Stimulated activated CD4-positive, alpha-beta T cell treated with anti-CD3 and anti-CD28 coated beads, Interleukin-12 subunit alpha, Interleukin-12 subunit beta, amount 100 ng/mL, for 48 hours (primary cell): ENCODE measurements at regions not wholly inside any gene's neighbourhood (a gene's known extent, or its start where the extent isn't known, plus 50 kb on each side); places are given as distances from the start of the nearest gene placed in this dataset.
"Not testable (repeated sequence)": the region's sequence is repeated elsewhere in the genome, so short reads cannot be mapped to it uniquely, and the experiment has no call there.

ENCODE experiments used
- DNase-seq, 3 donors: peaks; one replicate each; pipeline ENCODE4 v3.0.0-alpha.2; 2020; ENCODE audit warnings: low read depth in 2 of 3, low spot score in 1 of 3

GRCh38 chrX:96502507-96502906 lies 182.1 kb upstream of the DIAPH2 start:
- no peak for DNase-seq

- not testable (repeated sequence) for DNase-seq
Measured at GRCh38 chrX:96529386-96529785, 155.3 kb upstream of the DIAPH2 start.

GRCh38 chrX:96538104-96538725 lies 146.4 kb upstream of the DIAPH2 start:
- DNase-seq = no peak

- DNase-seq = no peak
Measured at GRCh38 chrX:96540111-96540631, 144.5 kb upstream of the DIAPH2 start.

- not testable (repeated sequence) for DNase-seq
Measured at GRCh38 chrX:96546281-96546680, 138.4 kb upstream of the DIAPH2 start.

GRCh38 chrX:96551322-96551872 lies 133.2 kb upstream of the DIAPH2 start:
- DNase-seq = no peak

- no peak for DNase-seq
Measured at GRCh38 chrX:96556886-96557285, 127.8 kb upstream of the DIAPH2 start.

- DNase-seq = not testable (repeated sequence)
Measured at GRCh38 chrX:96561129-96561528, 123.5 kb upstream of the DIAPH2 start.

- no peak for DNase-seq
Measured at GRCh38 chrX:96563646-96564045, 121.0 kb upstream of the DIAPH2 start.

- no peak for DNase-seq
Measured at GRCh38 chrX:96564595-96564994, 120.0 kb upstream of the DIAPH2 start.

- no peak for DNase-seq
Measured at GRCh38 chrX:96566878-96567277, 117.8 kb upstream of the DIAPH2 start.

- no peak for DNase-seq
Measured at GRCh38 chrX:96568071-96568470, 116.6 kb upstream of the DIAPH2 start.

- DNase-seq = no peak
Measured at GRCh38 chrX:96569034-96569433, 115.6 kb upstream of the DIAPH2 start.

GRCh38 chrX:96575011-96575410 lies 109.6 kb upstream of the DIAPH2 start:
- DNase-seq = no peak

- no peak for DNase-seq
Measured at GRCh38 chrX:96576368-96576767, 108.3 kb upstream of the DIAPH2 start.

GRCh38 chrX:96578781-96579180 lies 105.9 kb upstream of the DIAPH2 start:
- DNase-seq = no peak

GRCh38 chrX:96579252-96579651 lies 105.4 kb upstream of the DIAPH2 start:
- no peak for DNase-seq

- DNase-seq = no peak
Measured at GRCh38 chrX:96590403-96590802, 94.2 kb upstream of the DIAPH2 start.

GRCh38 chrX:96591421-96591820 lies 93.2 kb upstream of the DIAPH2 start:
- DNase-seq = no peak

GRCh38 chrX:96597847-96598246 lies 86.8 kb upstream of the DIAPH2 start:
- not testable (repeated sequence) for DNase-seq

- DNase-seq = no peak
Measured at GRCh38 chrX:96611619-96612362, 72.9 kb upstream of the DIAPH2 start.

GRCh38 chrX:96615448-96615847 lies 69.2 kb upstream of the DIAPH2 start:
- no peak for DNase-seq
